Prostate gland (tissue), 2 donors: ENCODE measurements at regions not wholly inside any gene's neighbourhood (a gene's known extent, or its start where the extent isn't known, plus 50 kb on each side); places are given as distances from the start of the nearest gene placed in this dataset.

Source experiments
- CTCF ChIP-seq, 4 experiments: fragments of 200-600 bp in 2 of 4; fragments of 450-650 bp in 2 of 4; sonication (generic) in 2 of 4; IDR thresholded peaks; 1 replicate in 3 of 4; 2 replicates in 1 of 4; pipeline ENCODE4 v1.5.1; 2016 to 2019; ENCODE audit warnings: antibody characterized with exemption in 4 of 4, mild to moderate bottlenecking in 2 of 4, moderate library complexity in 2 of 4
- POLR2A ChIP-seq: fragments of 450-650 bp; IDR thresholded peaks from one replicate; pipeline ENCODE4 v1.6.1; 2016; ENCODE audit warnings: antibody characterized with exemption, mild to moderate bottlenecking

GRCh38 chr6:4571011-4571410 lies 205.2 kb upstream of the CDYL start:
- TF ChIP-seq CTCF (IDR thresholded peaks at IDR 0.05) (no peak), POLR2A (no peak)
